ENCODE measurements at regions not wholly inside any gene's neighbourhood (a gene's known extent, or its start where the extent isn't known, plus 50 kb on each side); places are given as distances from the start of the nearest gene placed in this dataset.
"Not testable (repeated sequence)": the region's sequence is repeated elsewhere in the genome, so short reads cannot be mapped to it uniquely, and the experiment has no call there.

GRCh38 chr12:104887452-104887851, 70.6 kb downstream of the SLC41A2 start:
- TF ChIP-seq REST (IDR thresholded peaks at IDR 0.05; ENCODE audit: insufficient replicate concordance, low read depth) (no peak), GABPA (IDR thresholded peaks at IDR 0.05; ENCODE audit: low read depth) (no peak), POLR2AphosphoS5 (IDR thresholded peaks at IDR 0.05; ENCODE audit: low read depth) (no peak), CTCF (IDR thresholded peaks at IDR 0.05; ENCODE audit: insufficient read depth, low read length) (no peak), SPI1 (IDR thresholded peaks at IDR 0.05; ENCODE audit: borderline replicate concordance, low read depth) (no peak)
- Histone ChIP-seq H3K4me3 (replicated peaks; ENCODE audit: insufficient read depth, low read length) (no peak overlapping the region), H3K27me3 (ENCODE audit: insufficient read depth, poor library complexity, severe bottlenecking) (no peaks in the 10 kb centered on the region), H3K27ac (replicated peaks) (no peak overlapping the region)
- DNase-seq (ENCODE audit: low read depth in 1 of 2, low spot score in 1 of 2): no peak

- H3K4me3 ChIP-seq (replicated peaks; ENCODE audit: insufficient read depth, low read length): no peak overlapping the region
- no peak for DNase-seq (ENCODE audit: low read depth in 1 of 2, low spot score in 1 of 2)
- H3K27ac ChIP-seq (replicated peaks): no peak overlapping the region
- H3K27me3 ChIP-seq (ENCODE audit: insufficient read depth, poor library complexity, severe bottlenecking): no peaks in the 10 kb centered on the region
- TF ChIP-seq SPI1 (IDR thresholded peaks at IDR 0.05; ENCODE audit: borderline replicate concordance, low read depth) (no peak), CTCF (IDR thresholded peaks at IDR 0.05; ENCODE audit: insufficient read depth, low read length) (no peak)
Observed at GRCh38 chr12:104886418-104887401, 71.4 kb downstream of the SLC41A2 start.

- H3K4me3 ChIP-seq (replicated peaks; ENCODE audit: insufficient read depth, low read length); DNase-seq (ENCODE audit: low read depth in 1 of 2, low spot score in 1 of 2); H3K27me3 ChIP-seq (ENCODE audit: insufficient read depth, poor library complexity, severe bottlenecking); H3K27ac ChIP-seq (replicated peaks): not testable (repeated sequence)
Observed at GRCh38 chr12:104878858-104879257, 79.2 kb downstream of the SLC41A2 start.

GRCh38 chr12:104877103-104877705, 80.9 kb downstream of the SLC41A2 start:
- TF ChIP-seq SPI1 (IDR thresholded peaks at IDR 0.05; ENCODE audit: borderline replicate concordance, low read depth) (no peak), GABPA (IDR thresholded peaks at IDR 0.05; ENCODE audit: low read depth) (no peak), REST (IDR thresholded peaks at IDR 0.05; ENCODE audit: insufficient replicate concordance, low read depth) (no peak), CTCF (IDR thresholded peaks at IDR 0.05; ENCODE audit: insufficient read depth, low read length) (peak; percentile 9)
- peak in 1 of 2 experiments; percentile 43 for DNase-seq (ENCODE audit: low read depth in 1 of 2, low spot score in 1 of 2)

More at GRCh38 chr12:104877103-104877705, 80.9 kb downstream of the SLC41A2 start:
- Histone ChIP-seq H3K4me3 (replicated peaks; ENCODE audit: insufficient read depth, low read length) (no peak overlapping the region), H3K27ac (replicated peaks) (no peak overlapping the region), H3K27me3 (ENCODE audit: insufficient read depth, poor library complexity, severe bottlenecking) (no peaks in the 10 kb centered on the region)
